ENCODE measurements at regions not wholly inside any gene's neighbourhood (a gene's known extent, or its start where the extent isn't known, plus 50 kb on each side); places are given as distances from the start of the nearest gene placed in this dataset.

GRCh38 chr12:125283521-125283920 is 218.3 kb downstream of the AACS start:
- H3K27ac ChIP-seq, result no peak overlapping the region
- no peak for TF ChIP-seq CTCF (conservative IDR thresholded peaks at IDR 0.05; ENCODE audit: low read depth)
- no peak for DNase-seq (ENCODE audit: low spot score)
- ChIA-PET POLR2A (ENCODE audit: low non-redundant PET) (no interaction called here), CTCF (no interaction called here)

GRCh38 chr12:125284087-125284486 is 218.9 kb downstream of the AACS start:
- no peak for TF ChIP-seq CTCF (conservative IDR thresholded peaks at IDR 0.05; ENCODE audit: low read depth)
- no peak overlapping the region for H3K27ac ChIP-seq
- no peak for DNase-seq (ENCODE audit: low spot score)
- CTCF ChIA-PET, result interaction anchor here (0.5 kb wide), 1 partner anchor 12 kb away, joined by 4 read pairs; no protein-coding TSS in a partner anchor
- POLR2A ChIA-PET (ENCODE audit: low non-redundant PET), result no interaction called here

GRCh38 chr12:125284945-125285685 is 219.9 kb downstream of the AACS start:
- CTCF ChIA-PET, result no interaction called here

GRCh38 chr12:125286005-125286727 is 220.9 kb downstream of the AACS start:
- POLR2A ChIA-PET (ENCODE audit: low non-redundant PET), result no interaction called here
- CTCF ChIA-PET, result no interaction called here
- no peak for TF ChIP-seq CTCF (conservative IDR thresholded peaks at IDR 0.05; ENCODE audit: low read depth)
- no peak for DNase-seq (ENCODE audit: low spot score)
- H3K27ac ChIP-seq, result no peak overlapping the region

More at GRCh38 chr12:125284945-125285685, 219.9 kb downstream of the AACS start:
- TF ChIP-seq CTCF (conservative IDR thresholded peaks at IDR 0.05; ENCODE audit: low read depth), result no peak
- POLR2A ChIA-PET (ENCODE audit: low non-redundant PET), result no interaction called here
- peak; percentile 18 for DNase-seq (ENCODE audit: low spot score)
- no peak overlapping the region for H3K27ac ChIP-seq

GRCh38 chr12:125287155-125287847 is 222.1 kb downstream of the AACS start:
- DNase-seq (ENCODE audit: low spot score), result no peak
- ChIA-PET POLR2A (ENCODE audit: low non-redundant PET) (no interaction called here), CTCF (no interaction called here)
- no peak for TF ChIP-seq CTCF (conservative IDR thresholded peaks at IDR 0.05; ENCODE audit: low read depth)
- no peak overlapping the region for H3K27ac ChIP-seq

Measured in RWPE1 (cell line).